HUES48 (cell line): ENCODE measurements at regions not wholly inside any gene's neighbourhood (a gene's known extent, or its start where the extent isn't known, plus 50 kb on each side); places are given as distances from the start of the nearest gene placed in this dataset.

Experiments used
- H3K27ac ChIP-seq: one replicate; pipeline ENCODE4 v1.7.0; 2013; ENCODE audit warnings: low read depth, low read length, inconsistent platforms
- H3K27me3 ChIP-seq: 2 replicates; pipeline ENCODE4 v1.6.1; 2013; ENCODE audit warnings: mild to moderate bottlenecking, low read length; ENCODE audit not compliant: control insufficient read depth, insufficient read depth
- H3K36me3 ChIP-seq: 2 replicates; pipeline ENCODE4 v1.6.1; 2013; ENCODE audit warnings: low read length; ENCODE audit not compliant: control insufficient read depth, insufficient read depth
- H3K4me1 ChIP-seq: 2 replicates; pipeline ENCODE4 v1.6.1; 2013; ENCODE audit warnings: mild to moderate bottlenecking, low read length; ENCODE audit not compliant: control insufficient read depth, insufficient read depth
- H3K4me3 ChIP-seq: 2 replicates; pipeline ENCODE4 v1.5.1; 2013; ENCODE audit warnings: mild to moderate bottlenecking, low read depth, low read length
- H3K9ac ChIP-seq: 2 replicates; pipeline ENCODE4 v1.6.1; 2013; ENCODE audit warnings: mild to moderate bottlenecking, low read depth, low read length, moderate library complexity
- H3K9me3 ChIP-seq: 2 replicates; pipeline ENCODE4 v1.6.1; 2013; ENCODE audit warnings: low read length; ENCODE audit not compliant: control insufficient read depth, insufficient read depth

GRCh38 chr6:125489579-125490285, 188.0 kb upstream of the HDDC2 start:
- Histone ChIP-seq H3K36me3 (no peaks in the 10 kb centered on the region), H3K4me3 (no peak overlapping the region), H3K9me3 (no peaks in the 10 kb centered on the region), H3K9ac (no peak overlapping the region), H3K4me1 (no peaks in the 10 kb centered on the region), H3K27me3 (no peaks in the 10 kb centered on the region), H3K27ac (no peak overlapping the region)

GRCh38 chr6:125491860-125492618, 190.3 kb upstream of the HDDC2 start:
- Histone ChIP-seq H3K27ac (no peak overlapping the region), H3K9ac (no peak overlapping the region), H3K9me3 (no peaks in the 10 kb centered on the region), H3K27me3 (no peaks in the 10 kb centered on the region), H3K4me1 (no peaks in the 10 kb centered on the region), H3K36me3 (no peaks in the 10 kb centered on the region), H3K4me3 (no peak overlapping the region)

GRCh38 chr6:125498606-125499005, 196.8 kb upstream of the HDDC2 start:
- H3K9ac ChIP-seq, result no peak overlapping the region
- no peaks in the 10 kb centered on the region for H3K36me3 ChIP-seq
- H3K9me3 ChIP-seq, result no peaks in the 10 kb centered on the region
- no peak overlapping the region for H3K27ac ChIP-seq
- no peaks in the 10 kb centered on the region for H3K27me3 ChIP-seq
- peaks cover 21% of the 10 kb centered on the region for H3K4me1 ChIP-seq
- no peak overlapping the region for H3K4me3 ChIP-seq

GRCh38 chr6:125499535-125499934, 197.8 kb upstream of the HDDC2 start:
- H3K27ac ChIP-seq, result no peak overlapping the region
- no peaks in the 10 kb centered on the region for H3K36me3 ChIP-seq
- peaks cover 30% of the 10 kb centered on the region for H3K4me1 ChIP-seq
- H3K4me3 ChIP-seq, result no peak overlapping the region
- no peak overlapping the region for H3K9ac ChIP-seq
- no peaks in the 10 kb centered on the region for H3K9me3 ChIP-seq
- no peaks in the 10 kb centered on the region for H3K27me3 ChIP-seq

- Histone ChIP-seq H3K4me1 (peaks cover 30% of the 10 kb centered on the region), H3K9me3 (no peaks in the 10 kb centered on the region), H3K27me3 (no peaks in the 10 kb centered on the region), H3K36me3 (no peaks in the 10 kb centered on the region), H3K9ac (no peak overlapping the region), H3K4me3 (peak overlapping the region; percentile 26; the same call in 1 of the 2 replicates), H3K27ac (peak overlapping the region; percentile 53)
Measured at GRCh38 chr6:125503181-125503580, 201.4 kb upstream of the HDDC2 start.

GRCh38 chr6:125507987-125508655, 206.4 kb upstream of the HDDC2 start:
- Histone ChIP-seq H3K4me3 (no peak overlapping the region), H3K9ac (no peak overlapping the region)

GRCh38 chr6:125508793-125509192, 207.0 kb upstream of the HDDC2 start:
- peaks cover 11% of the 10 kb centered on the region for H3K4me1 ChIP-seq
- H3K4me3 ChIP-seq, result no peak overlapping the region
- no peak overlapping the region for H3K27ac ChIP-seq
- no peak overlapping the region for H3K9ac ChIP-seq
- no peaks in the 10 kb centered on the region for H3K36me3 ChIP-seq
- H3K9me3 ChIP-seq, result no peaks in the 10 kb centered on the region
- no peaks in the 10 kb centered on the region for H3K27me3 ChIP-seq

More at GRCh38 chr6:125507987-125508655, 206.4 kb upstream of the HDDC2 start:
- H3K9me3 ChIP-seq, result no peaks in the 10 kb centered on the region
- H3K36me3 ChIP-seq, result no peaks in the 10 kb centered on the region
- H3K27ac ChIP-seq, result no peak overlapping the region
- H3K4me1 ChIP-seq, result peaks cover 18% of the 10 kb centered on the region
- H3K27me3 ChIP-seq, result no peaks in the 10 kb centered on the region

- H3K36me3 ChIP-seq, result no peaks in the 10 kb centered on the region
- no peak overlapping the region for H3K9ac ChIP-seq
- H3K4me3 ChIP-seq, result no peak overlapping the region
- H3K27me3 ChIP-seq, result no peaks in the 10 kb centered on the region
- no peaks in the 10 kb centered on the region for H3K9me3 ChIP-seq
- H3K27ac ChIP-seq, result no peak overlapping the region
- 0 out of 2 replicates have a peak, but pooled peaks cover 4% of the 10 kb centered on the region for H3K4me1 ChIP-seq
Measured at GRCh38 chr6:125509477-125509876, 207.7 kb upstream of the HDDC2 start.

GRCh38 chr6:125510405-125510804, 208.6 kb upstream of the HDDC2 start:
- Histone ChIP-seq H3K9ac (no peak overlapping the region), H3K4me3 (no peak overlapping the region), H3K4me1 (0 out of 2 replicates have a peak, but pooled peaks cover 4% of the 10 kb centered on the region), H3K27me3 (no peaks in the 10 kb centered on the region), H3K27ac (no peak overlapping the region), H3K36me3 (no peaks in the 10 kb centered on the region), H3K9me3 (no peaks in the 10 kb centered on the region)

GRCh38 chr6:125511809-125512396, 210.1 kb upstream of the HDDC2 start:
- Histone ChIP-seq H3K4me1 (0 out of 2 replicates have a peak, but pooled peaks cover 4% of the 10 kb centered on the region), H3K9me3 (no peaks in the 10 kb centered on the region), H3K27ac (no peak overlapping the region), H3K27me3 (no peaks in the 10 kb centered on the region), H3K4me3 (no peak overlapping the region), H3K36me3 (no peaks in the 10 kb centered on the region), H3K9ac (no peak overlapping the region)
